K562 (cell line): ENCODE measurements at regions not wholly inside any gene's neighbourhood (a gene's known extent, or its start where the extent isn't known, plus 50 kb on each side); places are given as distances from the start of the nearest gene placed in this dataset.

Experiments
- BMI1 ChIP-seq: fragments of 150-350 bp; IDR thresholded peaks from 2 replicates; pipeline ENCODE4 v1.6.1; 2014; ENCODE audit warnings: low read length
- CTCF ChIP-seq, 3 experiments: IDR thresholded peaks in 2 of 3; conservative IDR thresholded peaks in 1 of 3; 2 replicates each; pipeline ENCODE4 v1.5.1; 2011 to 2012; ENCODE audit warnings: low read length in 3 of 3, mild to moderate bottlenecking in 3 of 3, control low read depth in 2 of 3, improper control_type of control experiment in 1 of 3, inconsistent platforms in 1 of 3, low read depth in 1 of 3, mixed read lengths in 1 of 3, moderate library complexity in 1 of 3; ENCODE audit not compliant: insufficient read depth in 2 of 3
- EHMT2 ChIP-seq: fragments of 450-650 bp; IDR thresholded peaks from 2 replicates; pipeline ENCODE4 v1.6.1; 2018; ENCODE audit warnings: antibody characterized with exemption
- ELF1 ChIP-seq: fragments of 200-800 bp; sonication (Bioruptor generic); IDR thresholded peaks from 2 replicates; pipeline ENCODE4 v1.6.1; 2016; ENCODE audit warnings: missing genetic modification characterization, missing compliant biosample characterization
- HDAC6 ChIP-seq: IDR thresholded peaks from 2 replicates; pipeline ENCODE4 v1.6.1; 2012; ENCODE audit warnings: low read depth, mild to moderate bottlenecking, control low read depth, inconsistent platforms, low read length, moderate library complexity
- JUN ChIP-seq, 2 experiments: sonication (generic) in 1 of 2; formaldehyde crosslinking in 1 of 2; IDR thresholded peaks; 2 replicates each; pipeline versions ENCODE4 v1.6.1 to v1.8.0; 2012 to 2022; ENCODE audit warnings: borderline replicate concordance in 2 of 2, mild to moderate bottlenecking in 2 of 2, improper control_type of control experiment in 1 of 2, low read depth in 1 of 2, low read length in 1 of 2, missing genetic modification reagents in 1 of 2
- MAFF ChIP-seq: IDR thresholded peaks from 2 replicates; pipeline ENCODE4 v1.6.1; 2012; ENCODE audit warnings: low read length, improper control_type of control experiment
- RB1 ChIP-seq: fragments of 450-650 bp; IDR thresholded peaks from 2 replicates; pipeline ENCODE4 v1.6.1; 2017; ENCODE audit warnings: low read depth, mild to moderate bottlenecking
- SIN3A ChIP-seq, 2 experiments: fragments of 150-350 bp in 1 of 2; IDR thresholded peaks; 2 replicates each; pipeline ENCODE4 v1.6.1; 2011 to 2016; ENCODE audit warnings: borderline replicate concordance in 2 of 2, low read depth in 2 of 2, low read length in 2 of 2, mild to moderate bottlenecking in 2 of 2, moderate library complexity in 2 of 2; ENCODE audit not compliant: control insufficient read depth in 1 of 2
- ZNF766 ChIP-seq: fragments of 200-800 bp; sonication (Bioruptor generic); conservative IDR thresholded peaks from 2 replicates; pipeline ENCODE4 v1.6.1; 2016; ENCODE audit warnings: missing genetic modification characterization, missing compliant biosample characterization

GRCh38 chr14:37707716-37708115 is 112.3 kb downstream of the TTC6 start:
- no peak for TF ChIP-seq BMI1
- TF ChIP-seq JUN (IDR thresholded peaks at IDR 0.05; ENCODE audit: borderline replicate concordance, low read depth, low read length): no peak
- TF ChIP-seq JUN (CRISPR knock-in tag; IDR thresholded peaks at IDR 0.05; ENCODE audit: borderline replicate concordance): no peak
- TF ChIP-seq ELF1 (tag): no peak
- no peak for TF ChIP-seq RB1
- TF ChIP-seq CTCF (IDR thresholded peaks at IDR 0.05 in 2 of 3, conservative IDR thresholded peaks at IDR 0.05 in 1 of 3; ENCODE audit: insufficient read depth in 2 of 3, low read depth in 1 of 3, low read length in 3 of 3): no peak
- no peak for TF ChIP-seq ZNF766 (CRISPR knock-in tag)
- no peak for TF ChIP-seq MAFF
- TF ChIP-seq EHMT2: no peak
- TF ChIP-seq HDAC6: no peak
- no peak for TF ChIP-seq SIN3A (IDR thresholded peaks at IDR 0.05; ENCODE audit: borderline replicate concordance in 2 of 2, control insufficient read depth in 1 of 2, low read depth in 2 of 2, low read length in 2 of 2)
